Epithelial cell of esophagus (primary cell): ENCODE measurements at regions not wholly inside any gene's neighbourhood (a gene's known extent, or its start where the extent isn't known, plus 50 kb on each side); places are given as distances from the start of the nearest gene placed in this dataset.

Experiments used
- DNase-seq: peaks from one replicate; pipeline ENCODE4 v3.0.0; 2010; ENCODE audit warnings: low read depth
- H3K4me3 ChIP-seq: 2 replicates; pipeline ENCODE4 v1.5.1; 2011; ENCODE audit warnings: mild to moderate bottlenecking, low read length, control low read depth
- TF ChIP-seq, protein P1 (sequence below): IDR thresholded peaks from 2 replicates; pipeline ENCODE4 v1.5.1; 2011; ENCODE audit warnings: low read depth, mild to moderate bottlenecking, low read length, control low read depth, inconsistent platforms; ENCODE audit not compliant: insufficient read depth; ENCODE audit errors: missing control alignments

DNA sequence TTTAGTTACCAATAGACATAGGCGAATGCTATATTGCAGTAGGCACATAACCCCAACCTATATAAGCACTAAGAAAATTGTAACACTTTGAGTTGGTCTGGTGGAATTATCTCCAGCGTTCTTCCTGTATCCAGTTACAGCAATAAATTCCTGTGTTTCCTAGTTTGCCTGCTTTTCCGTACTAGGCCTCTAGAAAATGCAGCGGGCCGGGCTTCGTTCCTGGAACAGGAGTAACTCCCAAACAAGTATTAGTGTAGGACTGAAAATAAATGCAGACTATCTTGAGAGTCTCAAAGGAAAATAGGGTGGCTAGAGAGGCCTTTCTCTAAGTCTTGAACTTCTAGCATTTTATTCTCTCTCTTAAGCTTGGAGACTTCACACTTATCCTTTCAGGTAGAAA lies 159.8 kb downstream of the OR13H1 start:
- no peak overlapping the region for H3K4me3 ChIP-seq
- TF ChIP-seq, protein P1, sequence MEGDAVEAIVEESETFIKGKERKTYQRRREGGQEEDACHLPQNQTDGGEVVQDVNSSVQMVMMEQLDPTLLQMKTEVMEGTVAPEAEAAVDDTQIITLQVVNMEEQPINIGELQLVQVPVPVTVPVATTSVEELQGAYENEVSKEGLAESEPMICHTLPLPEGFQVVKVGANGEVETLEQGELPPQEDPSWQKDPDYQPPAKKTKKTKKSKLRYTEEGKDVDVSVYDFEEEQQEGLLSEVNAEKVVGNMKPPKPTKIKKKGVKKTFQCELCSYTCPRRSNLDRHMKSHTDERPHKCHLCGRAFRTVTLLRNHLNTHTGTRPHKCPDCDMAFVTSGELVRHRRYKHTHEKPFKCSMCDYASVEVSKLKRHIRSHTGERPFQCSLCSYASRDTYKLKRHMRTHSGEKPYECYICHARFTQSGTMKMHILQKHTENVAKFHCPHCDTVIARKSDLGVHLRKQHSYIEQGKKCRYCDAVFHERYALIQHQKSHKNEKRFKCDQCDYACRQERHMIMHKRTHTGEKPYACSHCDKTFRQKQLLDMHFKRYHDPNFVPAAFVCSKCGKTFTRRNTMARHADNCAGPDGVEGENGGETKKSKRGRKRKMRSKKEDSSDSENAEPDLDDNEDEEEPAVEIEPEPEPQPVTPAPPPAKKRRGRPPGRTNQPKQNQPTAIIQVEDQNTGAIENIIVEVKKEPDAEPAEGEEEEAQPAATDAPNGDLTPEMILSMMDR = no peak

DNA sequence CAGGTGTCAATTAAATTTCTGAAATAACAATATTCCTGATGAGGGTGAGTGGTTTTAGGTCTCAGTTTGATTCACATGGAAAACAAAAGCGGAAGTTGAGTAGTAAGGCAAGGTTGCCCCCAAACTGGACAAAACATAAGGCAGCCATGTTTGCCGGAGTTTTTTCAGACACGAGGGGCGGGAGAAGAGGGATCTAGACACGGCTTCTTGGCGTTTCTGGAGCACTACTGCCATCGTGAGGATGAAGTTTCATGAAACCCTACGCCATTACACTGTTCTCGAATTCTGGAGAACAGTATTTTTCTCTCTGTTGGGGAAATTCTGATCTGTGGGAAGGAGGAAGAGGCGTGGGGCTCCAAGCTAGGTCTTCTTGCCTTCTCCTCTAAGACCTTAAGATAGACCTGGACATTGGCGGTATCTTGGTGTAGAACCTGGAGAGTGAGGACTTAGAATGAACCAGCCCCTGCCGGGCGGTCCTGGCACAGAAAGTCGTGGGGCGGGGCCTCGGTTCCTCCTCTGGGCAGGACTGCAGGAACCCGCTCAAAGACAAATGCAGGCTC lies 160.3 kb downstream of the OR13H1 start:
- TF ChIP-seq, protein P1 = no peak

More for the DNA sequence above, 159.8 kb downstream of the OR13H1 start:
- DNase-seq = no peak

DNA sequence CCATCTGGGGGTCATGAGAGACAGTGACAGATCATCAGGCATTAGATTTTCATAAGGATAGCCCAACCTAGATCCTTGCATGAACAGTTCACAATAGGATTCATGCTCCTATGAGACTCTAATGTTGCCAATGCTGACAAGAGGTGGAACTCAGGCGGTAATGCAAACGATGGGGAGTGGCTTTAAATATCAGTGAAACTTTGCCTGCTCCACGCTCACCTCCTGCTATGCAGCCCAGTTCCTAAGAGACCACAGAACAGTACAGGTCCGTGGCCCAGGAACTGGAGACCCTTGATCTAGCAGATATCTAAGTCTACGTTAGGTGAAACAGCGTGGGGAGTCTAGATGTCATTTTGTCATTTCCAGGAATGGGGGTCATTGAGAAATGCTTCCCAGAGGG lies 165.7 kb downstream of the OR13H1 start:
- TF ChIP-seq, protein P1 = no peak
- no peak overlapping the region for H3K4me3 ChIP-seq
- no peak for DNase-seq

More for the DNA sequence above, 160.3 kb downstream of the OR13H1 start:
- no peak overlapping the region for H3K4me3 ChIP-seq
- no peak for DNase-seq

DNA sequence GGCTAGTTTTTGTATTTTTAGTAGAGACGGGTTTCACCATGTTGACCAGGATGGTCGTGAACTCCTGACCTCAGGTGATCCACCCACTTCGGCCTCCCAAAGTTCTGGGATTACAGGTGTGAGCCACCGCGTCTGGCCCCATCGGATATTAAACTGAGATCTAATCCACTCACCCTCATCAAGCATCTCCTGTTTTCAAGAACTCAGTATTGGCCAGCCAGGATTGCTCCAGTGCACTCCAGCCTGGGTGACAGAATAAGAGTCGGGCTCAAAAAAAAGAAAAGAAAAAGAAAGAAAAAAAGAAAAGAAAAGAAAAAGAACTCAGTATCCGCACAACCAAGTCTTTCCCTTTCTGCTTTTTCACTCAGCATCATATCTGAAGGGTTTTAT lies 167.6 kb downstream of the OR13H1 start:
- no peak overlapping the region for H3K4me3 ChIP-seq
- DNase-seq = no peak
- TF ChIP-seq, protein P1 = no peak

DNA sequence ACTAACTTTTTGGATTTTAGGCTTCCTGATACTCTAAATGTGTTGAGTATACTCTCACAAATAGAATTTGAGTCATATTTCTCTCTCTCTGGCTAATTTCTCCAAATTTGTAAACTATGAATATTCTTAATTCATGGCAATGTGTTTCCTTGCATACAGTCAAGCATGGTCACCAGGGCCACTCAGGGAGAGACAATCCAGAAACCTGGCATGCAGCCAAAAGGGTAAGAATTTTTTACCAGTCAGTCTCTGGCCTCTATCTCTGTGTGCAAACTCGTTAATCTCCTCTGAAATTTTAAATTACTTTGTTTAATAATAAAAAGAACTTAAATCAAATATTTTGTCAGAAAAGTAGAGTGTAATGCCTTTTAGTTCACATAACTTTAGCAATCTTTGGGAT lies 179.8 kb downstream of the OR13H1 start:
- TF ChIP-seq, protein P1 = no peak
- no peak for DNase-seq
- no peak overlapping the region for H3K4me3 ChIP-seq

DNA sequence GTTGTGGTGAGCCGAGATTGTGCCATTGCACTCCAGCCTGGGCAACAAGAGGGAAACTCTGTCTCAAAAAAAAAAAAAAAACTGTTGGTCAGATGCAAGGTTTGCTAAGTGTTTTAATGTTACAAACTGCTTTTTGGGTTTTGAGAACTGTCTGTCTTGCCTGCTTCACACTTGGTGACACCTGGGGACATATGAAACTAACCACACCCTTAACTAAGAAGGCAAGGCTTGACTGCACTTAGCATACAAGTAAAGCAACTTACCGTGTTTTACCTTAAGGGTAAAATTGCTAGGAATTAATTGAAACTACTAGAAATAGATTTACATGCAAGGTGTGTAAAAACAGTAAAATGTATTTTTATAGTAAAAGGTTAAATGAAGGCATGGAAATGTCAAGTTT lies 180.4 kb downstream of the OR13H1 start:
- H3K4me3 ChIP-seq = no peak overlapping the region
- TF ChIP-seq, protein P1 = no peak
- no peak for DNase-seq

DNA sequence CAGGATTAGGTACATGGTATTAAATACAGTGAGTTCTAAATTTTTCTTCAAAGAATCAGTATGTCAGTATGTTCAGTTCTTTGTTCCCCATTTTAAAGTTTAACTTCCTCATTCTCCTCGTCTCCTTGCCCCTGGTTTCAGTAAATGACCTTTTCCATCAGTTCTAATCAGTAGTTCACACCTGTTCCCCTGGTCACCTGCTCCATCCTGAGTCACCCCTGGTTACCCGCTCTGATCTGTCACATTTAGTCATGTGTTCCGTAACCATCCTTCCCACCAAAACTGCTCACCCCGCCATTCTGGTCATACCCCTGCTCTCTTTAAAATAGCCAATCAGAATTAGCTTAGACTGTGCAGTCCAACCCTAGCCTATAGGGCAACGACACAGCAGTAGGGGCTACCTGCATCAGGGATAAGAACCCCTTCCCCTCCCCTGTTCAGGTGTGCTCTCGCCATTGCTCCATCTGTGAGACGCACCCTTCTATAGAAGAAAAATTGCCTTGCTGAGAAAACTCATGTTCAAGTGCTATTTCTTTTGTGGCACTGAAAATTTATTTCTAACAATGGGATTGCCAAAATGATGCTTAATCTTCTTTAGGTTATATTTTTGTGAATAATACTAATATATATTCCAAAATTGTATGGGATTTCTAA lies 181.3 kb downstream of the OR13H1 start:
- TF ChIP-seq, protein P1 = no peak
- H3K4me3 ChIP-seq = no peak overlapping the region
- DNase-seq = no peak
